ENCODE measurements at regions not wholly inside any gene's neighbourhood (a gene's known extent, or its start where the extent isn't known, plus 50 kb on each side); places are given as distances from the start of the nearest gene placed in this dataset.

DNA sequence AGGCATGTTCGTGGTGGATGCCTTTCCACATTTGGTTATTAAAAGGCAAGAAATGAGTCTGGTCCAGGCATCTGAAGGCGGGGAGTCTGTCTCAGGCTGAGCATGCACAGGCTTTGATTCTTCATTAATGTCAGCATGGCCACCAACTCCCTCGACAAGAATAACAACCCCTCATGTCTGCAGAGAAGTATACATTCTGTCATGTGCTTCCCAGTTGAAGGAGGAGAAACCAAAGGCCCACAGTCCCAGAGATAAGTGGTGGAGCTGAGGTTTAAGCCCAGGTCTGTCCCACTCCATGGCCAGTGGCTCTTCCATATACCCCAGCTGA lies 61.6 kb upstream of the LAPTM5 start:
- Histone ChIP-seq H3K9ac (ENCODE audit: insufficient read depth, low read length) (no peak overlapping the region), H3K4me1 (ENCODE audit: control insufficient read depth, extremely low read depth, insufficient read depth, low read length) (peaks cover 22% of the 10 kb centered on the region), H2AFZ (ENCODE audit: low read length) (no peak overlapping the region), H3K9me3 (ENCODE audit: control insufficient read depth, insufficient read depth, low read depth, low read length) (no peaks in the 10 kb centered on the region), H3K27ac (ENCODE audit: insufficient read depth, low read length) (no peak overlapping the region), H3K27me3 (ENCODE audit: control insufficient read depth, insufficient read depth, low read length) (peaks cover 2% of the 10 kb centered on the region), H3K79me2 (ENCODE audit: control insufficient read depth, insufficient read depth, low read length) (no peaks in the 10 kb centered on the region), H3K36me3 (ENCODE audit: control insufficient read depth, insufficient read depth, low read length) (no peaks in the 10 kb centered on the region), H3K4me2 (ENCODE audit: extremely low read depth, insufficient read depth, low read length) (no peak overlapping the region), H4K20me1 (ENCODE audit: control insufficient read depth, extremely low read depth, insufficient read depth, low read length) (no peaks in the 10 kb centered on the region), H3K4me3 (replicated peaks in 1 of 4; ENCODE audit: control extremely low read depth in 1 of 4, insufficient read depth in 1 of 4, low read depth in 3 of 4, low read length in 4 of 4) (no peak overlapping the region)
- no peak for DNase-seq (ENCODE audit: low read depth in 2 of 2)
- TF ChIP-seq, protein P1, sequence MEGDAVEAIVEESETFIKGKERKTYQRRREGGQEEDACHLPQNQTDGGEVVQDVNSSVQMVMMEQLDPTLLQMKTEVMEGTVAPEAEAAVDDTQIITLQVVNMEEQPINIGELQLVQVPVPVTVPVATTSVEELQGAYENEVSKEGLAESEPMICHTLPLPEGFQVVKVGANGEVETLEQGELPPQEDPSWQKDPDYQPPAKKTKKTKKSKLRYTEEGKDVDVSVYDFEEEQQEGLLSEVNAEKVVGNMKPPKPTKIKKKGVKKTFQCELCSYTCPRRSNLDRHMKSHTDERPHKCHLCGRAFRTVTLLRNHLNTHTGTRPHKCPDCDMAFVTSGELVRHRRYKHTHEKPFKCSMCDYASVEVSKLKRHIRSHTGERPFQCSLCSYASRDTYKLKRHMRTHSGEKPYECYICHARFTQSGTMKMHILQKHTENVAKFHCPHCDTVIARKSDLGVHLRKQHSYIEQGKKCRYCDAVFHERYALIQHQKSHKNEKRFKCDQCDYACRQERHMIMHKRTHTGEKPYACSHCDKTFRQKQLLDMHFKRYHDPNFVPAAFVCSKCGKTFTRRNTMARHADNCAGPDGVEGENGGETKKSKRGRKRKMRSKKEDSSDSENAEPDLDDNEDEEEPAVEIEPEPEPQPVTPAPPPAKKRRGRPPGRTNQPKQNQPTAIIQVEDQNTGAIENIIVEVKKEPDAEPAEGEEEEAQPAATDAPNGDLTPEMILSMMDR (conservative IDR thresholded peaks at IDR 0.05 in 1 of 2, IDR thresholded peaks at IDR 0.05 in 1 of 2; ENCODE audit: low read depth in 1 of 2, low read length in 2 of 2) = no peak
- TF ChIP-seq EZH2 (IDR thresholded peaks at IDR 0.05; ENCODE audit: low read length, missing control alignments) = no peak

GRCh38 chr1:30818568-30819243 lies 61.1 kb upstream of the LAPTM5 start:
- Histone ChIP-seq H3K9ac (ENCODE audit: insufficient read depth, low read length) (no peak overlapping the region), H3K36me3 (ENCODE audit: control insufficient read depth, insufficient read depth, low read length) (no peaks in the 10 kb centered on the region), H3K4me2 (ENCODE audit: extremely low read depth, insufficient read depth, low read length) (no peak overlapping the region), H3K9me3 (ENCODE audit: control insufficient read depth, insufficient read depth, low read depth, low read length) (no peaks in the 10 kb centered on the region), H3K27me3 (ENCODE audit: control insufficient read depth, insufficient read depth, low read length) (peaks cover 2% of the 10 kb centered on the region), H3K4me3 (replicated peaks in 1 of 4; ENCODE audit: control extremely low read depth in 1 of 4, insufficient read depth in 1 of 4, low read depth in 3 of 4, low read length in 4 of 4) (no peak overlapping the region), H4K20me1 (ENCODE audit: control insufficient read depth, extremely low read depth, insufficient read depth, low read length) (no peaks in the 10 kb centered on the region), H2AFZ (ENCODE audit: low read length) (no peak overlapping the region), H3K27ac (ENCODE audit: insufficient read depth, low read length) (no peak overlapping the region), H3K4me1 (ENCODE audit: control insufficient read depth, extremely low read depth, insufficient read depth, low read length) (peaks cover 21% of the 10 kb centered on the region), H3K79me2 (ENCODE audit: control insufficient read depth, insufficient read depth, low read length) (no peaks in the 10 kb centered on the region)
- TF ChIP-seq EZH2 (IDR thresholded peaks at IDR 0.05; ENCODE audit: low read length, missing control alignments) = no peak
- TF ChIP-seq, protein P1 (conservative IDR thresholded peaks at IDR 0.05 in 1 of 2, IDR thresholded peaks at IDR 0.05 in 1 of 2; ENCODE audit: low read depth in 1 of 2, low read length in 2 of 2) = no peak
- peak in 1 of 2 donors; percentile 71 for DNase-seq (ENCODE audit: low read depth in 2 of 2)

GRCh38 chr1:30817548-30817947 lies 60.0 kb upstream of the LAPTM5 start:
- TF ChIP-seq EZH2 (IDR thresholded peaks at IDR 0.05; ENCODE audit: low read length, missing control alignments) = no peak
- TF ChIP-seq, protein P1 (conservative IDR thresholded peaks at IDR 0.05 in 1 of 2, IDR thresholded peaks at IDR 0.05 in 1 of 2; ENCODE audit: low read depth in 1 of 2, low read length in 2 of 2) = no peak
- Histone ChIP-seq H3K36me3 (ENCODE audit: control insufficient read depth, insufficient read depth, low read length) (no peaks in the 10 kb centered on the region), H3K9me3 (ENCODE audit: control insufficient read depth, insufficient read depth, low read depth, low read length) (no peaks in the 10 kb centered on the region), H3K79me2 (ENCODE audit: control insufficient read depth, insufficient read depth, low read length) (no peaks in the 10 kb centered on the region), H2AFZ (ENCODE audit: low read length) (no peak overlapping the region), H3K27me3 (ENCODE audit: control insufficient read depth, insufficient read depth, low read length) (peaks cover 2% of the 10 kb centered on the region), H3K9ac (ENCODE audit: insufficient read depth, low read length) (no peak overlapping the region), H3K4me3 (replicated peaks in 1 of 4; ENCODE audit: control extremely low read depth in 1 of 4, insufficient read depth in 1 of 4, low read depth in 3 of 4, low read length in 4 of 4) (no peak overlapping the region), H3K4me1 (ENCODE audit: control insufficient read depth, extremely low read depth, insufficient read depth, low read length) (peaks cover 12% of the 10 kb centered on the region), H3K27ac (ENCODE audit: insufficient read depth, low read length) (no peak overlapping the region), H4K20me1 (ENCODE audit: control insufficient read depth, extremely low read depth, insufficient read depth, low read length) (no peaks in the 10 kb centered on the region), H3K4me2 (ENCODE audit: extremely low read depth, insufficient read depth, low read length) (no peak overlapping the region)
- DNase-seq (ENCODE audit: low read depth in 2 of 2) = no peak
